ENCODE measurements at regions not wholly inside any gene's neighbourhood (a gene's known extent, or its start where the extent isn't known, plus 50 kb on each side); places are given as distances from the start of the nearest gene placed in this dataset.

GRCh38 chr1:69070660-69071373, 496.9 kb upstream of the LRRC7 start:
- no peak overlapping the region for H3K4me3 Mint-ChIP-seq
- H3K27me3 Mint-ChIP-seq: no peaks in the 10 kb centered on the region
- no peak for ATAC-seq (ENCODE audit: low read depth)
- H3K36me3 Mint-ChIP-seq (ENCODE audit: low read depth): no peaks in the 10 kb centered on the region
- H3K9me3 Mint-ChIP-seq: peaks cover 17% of the 10 kb centered on the region
- no peak overlapping the region for H3K27ac Mint-ChIP-seq
- intact Hi-C loops (cut with micrococcal nuclease): no loop called here
- no peak for TF ChIP-seq CTCF (IDR thresholded peaks at IDR 0.05)
- POLR2A ChIA-PET: no interaction called here
- H3K4me1 Mint-ChIP-seq: no peaks in the 10 kb centered on the region
- DNase-seq: no peak
- CTCF ChIA-PET: no interaction called here

GRCh38 chr1:69073176-69073575, 494.5 kb upstream of the LRRC7 start:
- Mint-ChIP-seq H3K4me1 (no peaks in the 10 kb centered on the region), H3K4me3 (no peak overlapping the region), H3K27me3 (no peaks in the 10 kb centered on the region), H3K36me3 (ENCODE audit: low read depth) (no peaks in the 10 kb centered on the region), H3K27ac (no peak overlapping the region), H3K9me3 (peaks cover 8% of the 10 kb centered on the region)
- intact Hi-C loops (cut with micrococcal nuclease): no loop called here
- no peak for DNase-seq
- no peak for TF ChIP-seq CTCF (IDR thresholded peaks at IDR 0.05)
- ChIA-PET POLR2A (no interaction called here), CTCF (no interaction called here)
- no peak for ATAC-seq (ENCODE audit: low read depth)

- DNase-seq: no peak
- Mint-ChIP-seq H3K27me3 (no peaks in the 10 kb centered on the region), H3K4me1 (no peaks in the 10 kb centered on the region), H3K4me3 (no peak overlapping the region), H3K9me3 (peaks cover 8% of the 10 kb centered on the region), H3K27ac (no peak overlapping the region), H3K36me3 (ENCODE audit: low read depth) (no peaks in the 10 kb centered on the region)
- ChIA-PET POLR2A (no interaction called here), CTCF (no interaction called here)
- no peak for TF ChIP-seq CTCF (IDR thresholded peaks at IDR 0.05)
- no peak for ATAC-seq (ENCODE audit: low read depth)
- intact Hi-C loops (cut with micrococcal nuclease): no loop called here
These were observed 491.1 kb upstream of the LRRC7 start for GRCh38 chr1:69076631-69077030.

GRCh38 chr1:69077198-69077597, 490.5 kb upstream of the LRRC7 start:
- POLR2A ChIA-PET: no interaction called here
- no peak overlapping the region for H3K4me3 Mint-ChIP-seq
- peaks cover 8% of the 10 kb centered on the region for H3K9me3 Mint-ChIP-seq
- H3K36me3 Mint-ChIP-seq (ENCODE audit: low read depth): no peaks in the 10 kb centered on the region
- no peak for TF ChIP-seq CTCF (IDR thresholded peaks at IDR 0.05)
- intact Hi-C loops (cut with micrococcal nuclease): no loop called here
- H3K27me3 Mint-ChIP-seq: no peaks in the 10 kb centered on the region
- CTCF ChIA-PET: no interaction called here
- ATAC-seq (ENCODE audit: low read depth): no peak
- H3K27ac Mint-ChIP-seq: no peak overlapping the region
- DNase-seq: no peak
- no peaks in the 10 kb centered on the region for H3K4me1 Mint-ChIP-seq

GRCh38 chr1:69077633-69078032, 490.1 kb upstream of the LRRC7 start:
- Mint-ChIP-seq H3K4me3 (no peak overlapping the region), H3K27me3 (no peaks in the 10 kb centered on the region), H3K36me3 (ENCODE audit: low read depth) (no peaks in the 10 kb centered on the region), H3K4me1 (no peaks in the 10 kb centered on the region), H3K27ac (no peak overlapping the region), H3K9me3 (peaks cover 8% of the 10 kb centered on the region)
- TF ChIP-seq CTCF (IDR thresholded peaks at IDR 0.05): no peak
- POLR2A ChIA-PET: no interaction called here
- no peak for ATAC-seq (ENCODE audit: low read depth)
- DNase-seq: no peak
- CTCF ChIA-PET: no interaction called here
- intact Hi-C loops (cut with micrococcal nuclease): no loop called here

Data from activated B cell treated with CpG ODN at 0.5 μM for 24 hours (primary cell).